Heart right ventricle (tissue), 16 donors: ENCODE measurements at regions not wholly inside any gene's neighbourhood (a gene's known extent, or its start where the extent isn't known, plus 50 kb on each side); places are given as distances from the start of the nearest gene placed in this dataset.

ENCODE experiments used
- ATAC-seq, 8 donors: fragments of 200-7000 bp; cut with Tn5 transposase; one replicate each; pipeline ENCODE4 v1.9.1; 2020; ENCODE audit warnings: mild to moderate bottlenecking in 8 of 8, moderate library complexity in 8 of 8, moderate number of reproducible peaks in 1 of 8
- DNase-seq, 2 donors: peaks; one replicate each; pipeline ENCODE4 v3.0.0-alpha.2; 2020
- H3K27ac ChIP-seq, 10 donors: fragments of 200-600 bp; sonication (generic) in 2 of 10; one replicate each; pipeline versions ENCODE4 v1.5.0 to v1.8.0; 2020 to 2022; ENCODE audit warnings: mild to moderate bottlenecking in 3 of 10
- H3K27me3 ChIP-seq, 7 donors: fragments of 200-600 bp; one replicate each; pipeline ENCODE4 v1.8.0; 2021 to 2022; ENCODE audit warnings: mild to moderate bottlenecking in 2 of 7
- H3K36me3 ChIP-seq, 9 donors: fragments of 200-600 bp; sonication (generic) in 1 of 9; one replicate each; pipeline versions ENCODE4 v1.5.0 to v1.8.0; 2020 to 2022; ENCODE audit warnings: mild to moderate bottlenecking in 2 of 9
- H3K4me1 ChIP-seq, 9 donors: fragments of 200-600 bp; sonication (generic) in 1 of 9; one replicate each; pipeline versions ENCODE4 v1.5.0 to v1.8.0; 2020 to 2022; ENCODE audit warnings: mild to moderate bottlenecking in 4 of 9
- H3K4me3 ChIP-seq, 10 donors: fragments of 200-600 bp; sonication (generic) in 2 of 10; one replicate each; pipeline versions ENCODE4 v1.5.0 to v1.8.0; 2020 to 2022; ENCODE audit warnings: mild to moderate bottlenecking in 7 of 10, moderate library complexity in 2 of 10
- H3K9me3 ChIP-seq, 11 donors: fragments of 200-600 bp in 10 of 11; sonication (generic) in 2 of 11; one replicate each; pipeline versions ENCODE4 v1.5.0 to v1.8.0; 2013 to 2022; ENCODE audit warnings: mild to moderate bottlenecking in 2 of 11, control low read depth in 1 of 11, moderate library complexity in 1 of 11
- CTCF ChIP-seq, 9 donors: fragments of 200-600 bp; sonication (generic) in 2 of 9; IDR thresholded peaks; one replicate each; pipeline versions ENCODE4 v1.5.0 to v1.8.0; 2021 to 2022; ENCODE audit warnings: antibody characterized with exemption in 9 of 9, mild to moderate bottlenecking in 5 of 9, moderate library complexity in 1 of 9
- whole genome bisulfite sequencing, 2 donors: extraction: QIAGEN DNeasy Blood & Tissue Kit; methylation state at CpG; one replicate each; pipeline ENCODE4 v1.1.7; 2013; ENCODE audit warnings: inconsistent platforms in 1 of 2; 5-methylcytosine and 5-hydroxymethylcytosine counted together
- intact Hi-C, 10 donors: fragments of 100-400 bp; cut with DNase I; formaldehyde crosslinking; loops; one replicate each; pipeline versions ENCODE4 v1.11.1 to v1.14.2; 2022
- donor health status: Arrhythmogenic right ventricular cardiomyopathy.
- donor health status: ischemic (EF 13 %, LVEDD 7.1; RV severe dilation, severe dysfunction).
- donor health status: healthy with polysubstance abuse.
- donor health status: DM: no; HTN: yes; CAD: no.
- donor health status: DM: no; HTN: no; CAD: no.
- donor health status: ischemic (EF 25% LVEDD 6.9; RV normal size, moderate dysfunction).
- donor health status: ischemic (EF 25% LVEDD 5.7; RV mildly dilated, moderate dysfunction).
- donor health status: healthy.
- donor health status: DM: yes; HTN: yes; CAD: no.
- donor health status: Ischemic cardiomyopathy.
- donor health status: ischemic (EF 35%, LVEDD 5.7; RV mildly dilated, moderate dysfunction).
- donor health status: nonischemic (EF 11% LVEDD 7.7; RV severe dilation, severe dysfunction).
- donor health status: DM: yes; HTN: yes; CAD: no.
- donor health status: PGD.
- donor health status: ischemic (EF 29% LVEDD 5.4; RV normal size, mild dysfunction).
- donor health status: nonischemic (EF 23%, LVEDD 6.1; RV moderate dilation, normal function).

GRCh38 chr16:73798471-73798870 lies 498.1 kb upstream of the PSMD7 start:
- H3K4me3 ChIP-seq: no peak overlapping the region
- peaks cover 0 to 3% (median 0%) of the 10 kb centered on the region in 7 donors for H3K27me3 ChIP-seq
- WGBS, 2 donors: 60 to 69% methylated on average over 5 of the region's 5 CpGs
- no peaks in the 10 kb centered on the region for H3K36me3 ChIP-seq
- intact Hi-C loops: no loop called here
- no peak for ATAC-seq
- TF ChIP-seq CTCF (IDR thresholded peaks at IDR 0.05): no peak
- no peaks in the 10 kb centered on the region for H3K9me3 ChIP-seq
- peaks cover 0 to 24% (median 4%) of the 10 kb centered on the region in 9 donors for H3K4me1 ChIP-seq
- H3K27ac ChIP-seq: no peak overlapping the region
- no peak for DNase-seq

GRCh38 chr16:73797115-73797514 lies 499.5 kb upstream of the PSMD7 start:
- H3K9me3 ChIP-seq: no peaks in the 10 kb centered on the region
- ATAC-seq (no peak), DNase-seq (no peak)
- no peak for TF ChIP-seq CTCF (IDR thresholded peaks at IDR 0.05)
- peaks cover 0 to 3% (median 0%) of the 10 kb centered on the region in 7 donors for H3K27me3 ChIP-seq
- no peak overlapping the region for H3K27ac ChIP-seq
- intact Hi-C loops: no loop called here
- no peak overlapping the region for H3K4me3 ChIP-seq
- no peaks in the 10 kb centered on the region for H3K36me3 ChIP-seq
- 98 to 100% methylated on average over 1 of the region's 1 CpG for WGBS, 2 donors
- H3K4me1 ChIP-seq: peaks cover 0 to 29% (median 4%) of the 10 kb centered on the region in 9 donors

GRCh38 chr16:73796241-73796640 lies 500.4 kb upstream of the PSMD7 start:
- ATAC-seq (no peak), DNase-seq (no peak)
- H3K36me3 ChIP-seq: no peaks in the 10 kb centered on the region
- peaks cover 0 to 29% (median 4%) of the 10 kb centered on the region in 9 donors for H3K4me1 ChIP-seq
- no peak for TF ChIP-seq CTCF (IDR thresholded peaks at IDR 0.05)
- 60 to 62% methylated on average over 4 of the region's 4 CpGs for WGBS, 2 donors
- peak overlapping the region in 3 of 10 donors; percentile 33 to 75 (median 37) for H3K27ac ChIP-seq
- H3K9me3 ChIP-seq: no peaks in the 10 kb centered on the region
- peaks cover 0 to 3% (median 0%) of the 10 kb centered on the region in 7 donors for H3K27me3 ChIP-seq
- H3K4me3 ChIP-seq: no peak overlapping the region
- intact Hi-C loops: no loop called here

- WGBS, 2 donors: 37 to 49% methylated on average over 3 of the region's 3 CpGs
- Histone ChIP-seq H3K4me1 (peaks cover 0 to 29% (median 4%) of the 10 kb centered on the region in 9 donors), H3K9me3 (peaks cover 0 to 4% (median 0%) of the 10 kb centered on the region in 11 donors), H3K27ac (peak overlapping the region in 4 of 10 donors; percentile 10 to 75 (median 35)), H3K27me3 (peaks cover 0 to 3% (median 0%) of the 10 kb centered on the region in 7 donors), H3K4me3 (no peak overlapping the region), H3K36me3 (no peaks in the 10 kb centered on the region)
- intact Hi-C loops: no loop called here
- peak; percentile 41 to 92 (median 79) for ATAC-seq
- no peak for TF ChIP-seq CTCF (IDR thresholded peaks at IDR 0.05)
- DNase-seq: peak; percentile 20 to 35
These were observed 501.6 kb upstream of the PSMD7 start for GRCh38 chr16:73794994-73795393.
